KMS-11 (cell line): ENCODE measurements at regions not wholly inside any gene's neighbourhood (a gene's known extent, or its start where the extent isn't known, plus 50 kb on each side); places are given as distances from the start of the nearest gene placed in this dataset.

Source experiments
- H2AFZ ChIP-seq: fragments of 200-600 bp; sonication (generic); 2 replicates; pipeline ENCODE4 v1.6.1; 2016; ENCODE audit warnings: antibody characterized with exemption, mixed run types, low read depth
- H3K27ac ChIP-seq: fragments of 200-600 bp; sonication (generic); 2 replicates; pipeline ENCODE4 v1.6.1; 2016; ENCODE audit warnings: mild to moderate bottlenecking, mixed run types
- H3K27me3 ChIP-seq: fragments of 200-600 bp; sonication (generic); 2 replicates; pipeline ENCODE4 v1.6.1; 2017; ENCODE audit warnings: mild to moderate bottlenecking, low read depth, mixed run types, moderate library complexity; ENCODE audit not compliant: insufficient read depth
- H3K36me3 ChIP-seq: fragments of 200-600 bp; sonication (generic); 2 replicates; pipeline ENCODE4 v1.6.1; 2017; ENCODE audit warnings: mild to moderate bottlenecking, mixed run types; ENCODE audit not compliant: insufficient read depth
- H3K4me1 ChIP-seq: fragments of 200-600 bp; sonication (generic); 2 replicates; pipeline ENCODE4 v1.6.1; 2016; ENCODE audit warnings: mild to moderate bottlenecking, low read depth, mixed run types; ENCODE audit not compliant: poor library complexity, severe bottlenecking
- H3K4me2 ChIP-seq: fragments of 200-600 bp; sonication (generic); 2 replicates; pipeline ENCODE4 v1.7.0; 2016; ENCODE audit warnings: mild to moderate bottlenecking, mixed run types
- H3K4me3 ChIP-seq: fragments of 200-600 bp; sonication (generic); IDR thresholded peaks from 2 replicates; pipeline ENCODE4 v1.6.1; 2017; ENCODE audit warnings: low read depth, low read length, mixed read lengths; ENCODE audit not compliant: insufficient read depth
- H3K79me2 ChIP-seq: fragments of 200-600 bp; sonication (generic); 2 replicates; pipeline ENCODE4 v1.6.1; 2016; ENCODE audit warnings: low read depth, mixed run types; ENCODE audit not compliant: insufficient read depth
- H3K9ac ChIP-seq: fragments of 200-600 bp; sonication (generic); 2 replicates; pipeline ENCODE4 v1.6.1; 2016; ENCODE audit warnings: mild to moderate bottlenecking, mixed run types
- H4K20me1 ChIP-seq: fragments of 200-600 bp; sonication (generic); 2 replicates; pipeline ENCODE4 v1.6.1; 2016; ENCODE audit warnings: mild to moderate bottlenecking, mixed run types; ENCODE audit not compliant: insufficient read depth
- TF ChIP-seq, protein P1 (sequence below): fragments of 200-600 bp; sonication (generic); conservative IDR thresholded peaks from 2 replicates; pipeline ENCODE4 v1.6.1; 2017; ENCODE audit warnings: low read depth, mild to moderate bottlenecking, antibody characterized with exemption, low read length, moderate library complexity, mixed read lengths

DNA sequence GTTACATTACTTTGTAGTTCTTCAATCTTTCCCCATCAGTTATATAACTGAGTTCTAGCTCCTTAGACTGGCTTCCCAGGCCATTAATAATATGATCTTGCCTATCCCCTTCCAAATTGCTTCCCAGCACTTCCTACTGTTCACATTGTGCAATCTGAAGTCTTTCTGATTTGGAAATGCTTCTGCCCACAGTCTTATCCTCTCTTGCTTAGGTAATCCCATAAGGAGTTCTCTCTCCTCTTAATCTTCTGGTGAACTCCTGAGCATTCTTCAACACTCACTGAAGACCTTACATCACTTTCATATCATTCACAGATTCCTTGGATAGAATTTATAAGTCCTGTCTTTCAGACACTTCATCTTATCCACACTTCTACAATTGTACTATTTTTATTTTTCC lies 132.7 kb upstream of the TTC29 start:
- Histone ChIP-seq H3K27me3 (no peaks in the 10 kb centered on the region), H3K4me3 (no peak overlapping the region), H3K27ac (no peak overlapping the region), H4K20me1 (no peaks in the 10 kb centered on the region), H3K36me3 (no peaks in the 10 kb centered on the region), H2AFZ (no peak overlapping the region), H3K79me2 (no peaks in the 10 kb centered on the region), H3K4me2 (no peak overlapping the region), H3K9ac (no peak overlapping the region), H3K4me1 (no peaks in the 10 kb centered on the region)
- TF ChIP-seq, protein P1, sequence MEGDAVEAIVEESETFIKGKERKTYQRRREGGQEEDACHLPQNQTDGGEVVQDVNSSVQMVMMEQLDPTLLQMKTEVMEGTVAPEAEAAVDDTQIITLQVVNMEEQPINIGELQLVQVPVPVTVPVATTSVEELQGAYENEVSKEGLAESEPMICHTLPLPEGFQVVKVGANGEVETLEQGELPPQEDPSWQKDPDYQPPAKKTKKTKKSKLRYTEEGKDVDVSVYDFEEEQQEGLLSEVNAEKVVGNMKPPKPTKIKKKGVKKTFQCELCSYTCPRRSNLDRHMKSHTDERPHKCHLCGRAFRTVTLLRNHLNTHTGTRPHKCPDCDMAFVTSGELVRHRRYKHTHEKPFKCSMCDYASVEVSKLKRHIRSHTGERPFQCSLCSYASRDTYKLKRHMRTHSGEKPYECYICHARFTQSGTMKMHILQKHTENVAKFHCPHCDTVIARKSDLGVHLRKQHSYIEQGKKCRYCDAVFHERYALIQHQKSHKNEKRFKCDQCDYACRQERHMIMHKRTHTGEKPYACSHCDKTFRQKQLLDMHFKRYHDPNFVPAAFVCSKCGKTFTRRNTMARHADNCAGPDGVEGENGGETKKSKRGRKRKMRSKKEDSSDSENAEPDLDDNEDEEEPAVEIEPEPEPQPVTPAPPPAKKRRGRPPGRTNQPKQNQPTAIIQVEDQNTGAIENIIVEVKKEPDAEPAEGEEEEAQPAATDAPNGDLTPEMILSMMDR: no peak

DNA sequence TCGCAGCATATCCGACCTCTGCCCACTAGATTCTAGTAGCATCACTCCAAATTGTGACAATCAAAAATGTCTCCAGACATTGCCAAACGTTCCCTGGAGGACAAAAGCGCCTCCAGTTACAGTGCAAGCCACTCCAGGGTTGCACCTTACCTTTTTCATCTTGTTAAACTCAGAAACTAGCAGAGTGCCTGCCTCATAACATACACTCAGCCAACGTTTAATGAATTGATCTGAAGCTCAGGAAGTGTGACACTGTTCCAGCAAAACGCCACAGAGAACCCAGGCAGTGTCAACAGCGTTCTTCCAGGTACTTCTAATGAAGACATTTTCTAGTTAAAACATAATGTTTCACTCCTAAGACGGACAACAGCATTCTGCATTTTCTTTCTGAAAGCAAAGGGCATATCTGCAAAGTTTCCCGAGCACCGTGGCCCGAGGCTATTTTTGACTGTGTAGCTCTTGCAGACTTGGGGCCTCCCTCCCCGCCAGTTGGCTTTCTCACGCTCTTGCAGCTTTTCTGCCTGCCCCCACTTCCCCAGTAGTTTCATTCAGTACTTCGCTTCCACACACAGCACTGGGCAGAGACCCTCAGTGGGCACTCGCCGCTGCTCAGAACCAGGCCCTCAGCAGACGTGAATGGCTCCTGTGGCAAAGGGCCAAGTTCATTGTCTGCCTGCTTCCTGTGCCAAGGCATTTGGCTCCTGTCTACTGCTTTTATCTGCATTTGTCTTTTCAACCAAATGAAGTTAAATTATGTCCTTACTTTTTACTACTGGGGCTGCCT lies 133.4 kb upstream of the TTC29 start:
- Histone ChIP-seq H4K20me1 (no peaks in the 10 kb centered on the region), H3K4me2 (no peak overlapping the region), H3K27me3 (no peaks in the 10 kb centered on the region), H3K4me1 (no peaks in the 10 kb centered on the region), H3K4me3 (no peak overlapping the region), H3K79me2 (no peaks in the 10 kb centered on the region), H3K27ac (no peak overlapping the region), H2AFZ (no peak overlapping the region), H3K9ac (no peak overlapping the region), H3K36me3 (no peaks in the 10 kb centered on the region)
- TF ChIP-seq, protein P1: no peak

DNA sequence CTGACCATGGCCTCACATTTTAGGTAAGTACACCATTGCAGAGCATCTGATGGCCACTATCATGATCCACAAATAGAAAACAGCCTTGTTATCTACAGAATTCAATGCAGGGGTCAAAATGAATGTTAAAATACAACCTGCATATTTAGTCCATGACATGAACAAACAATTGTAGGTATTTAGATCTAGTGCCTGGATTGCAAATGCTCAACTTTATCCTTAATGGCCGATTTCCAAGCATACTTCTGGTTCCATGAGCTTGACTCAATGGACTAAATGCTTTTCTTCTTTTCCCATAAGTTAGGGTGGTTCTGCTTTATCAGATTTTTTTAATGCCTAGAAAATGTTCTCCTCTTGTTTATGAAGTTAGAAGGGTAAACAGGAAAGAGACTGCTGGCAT lies 139.2 kb upstream of the TTC29 start:
- no peak overlapping the region for H3K27ac ChIP-seq
- TF ChIP-seq, protein P1: no peak

DNA sequence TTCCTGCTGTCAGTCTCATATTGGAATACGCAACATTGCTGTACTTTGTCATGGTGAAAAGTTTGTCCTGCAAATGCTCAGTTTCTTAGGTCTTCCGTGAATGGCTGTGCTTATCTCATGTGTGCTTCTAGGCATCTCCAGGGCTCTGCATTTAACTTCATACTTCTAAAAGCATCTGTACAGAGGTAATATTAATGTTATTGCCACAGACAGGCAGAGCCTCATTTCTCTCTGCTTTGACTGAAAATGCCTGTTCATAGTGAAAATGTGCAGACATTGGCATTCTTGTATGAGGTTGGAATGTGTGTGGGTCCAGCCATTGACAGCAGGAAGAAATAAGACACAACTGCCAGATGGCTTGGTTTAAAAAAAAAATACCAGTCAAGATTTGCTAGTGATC lies 140.1 kb upstream of the TTC29 start:
- no peak overlapping the region for H2AFZ ChIP-seq
- H3K27me3 ChIP-seq: no peaks in the 10 kb centered on the region
- TF ChIP-seq, protein P1: no peak
- no peak overlapping the region for H3K4me2 ChIP-seq
- H3K79me2 ChIP-seq: no peaks in the 10 kb centered on the region
- H3K4me1 ChIP-seq: no peaks in the 10 kb centered on the region
- no peak overlapping the region for H3K4me3 ChIP-seq
- no peak overlapping the region for H3K9ac ChIP-seq
- H4K20me1 ChIP-seq: no peaks in the 10 kb centered on the region
- no peak overlapping the region for H3K27ac ChIP-seq
- H3K36me3 ChIP-seq: no peaks in the 10 kb centered on the region

More for the DNA sequence above, 139.2 kb upstream of the TTC29 start:
- H3K79me2 ChIP-seq: no peaks in the 10 kb centered on the region
- H3K4me1 ChIP-seq: no peaks in the 10 kb centered on the region
- no peak overlapping the region for H3K4me3 ChIP-seq
- no peak overlapping the region for H2AFZ ChIP-seq
- no peaks in the 10 kb centered on the region for H3K36me3 ChIP-seq
- H3K4me2 ChIP-seq: no peak overlapping the region
- H3K9ac ChIP-seq: no peak overlapping the region
- H4K20me1 ChIP-seq: no peaks in the 10 kb centered on the region
- no peaks in the 10 kb centered on the region for H3K27me3 ChIP-seq
